Activated gamma-delta T cell (primary cell): ENCODE measurements at regions not wholly inside any gene's neighbourhood (a gene's known extent, or its start where the extent isn't known, plus 50 kb on each side); places are given as distances from the start of the nearest gene placed in this dataset.
"Not testable (repeated sequence)": the region's sequence is repeated elsewhere in the genome, so short reads cannot be mapped to it uniquely, and the experiment has no call there.

ENCODE experiments used
- DNase-seq: peaks from one replicate; lab custom pipeline; 2025; lab: John Stamatoyannopoulos, UW

- DNase-seq: no peak
These were observed 90.0 kb upstream of the GATB start for GRCh38 chr4:151850791-151851213.

DNA sequence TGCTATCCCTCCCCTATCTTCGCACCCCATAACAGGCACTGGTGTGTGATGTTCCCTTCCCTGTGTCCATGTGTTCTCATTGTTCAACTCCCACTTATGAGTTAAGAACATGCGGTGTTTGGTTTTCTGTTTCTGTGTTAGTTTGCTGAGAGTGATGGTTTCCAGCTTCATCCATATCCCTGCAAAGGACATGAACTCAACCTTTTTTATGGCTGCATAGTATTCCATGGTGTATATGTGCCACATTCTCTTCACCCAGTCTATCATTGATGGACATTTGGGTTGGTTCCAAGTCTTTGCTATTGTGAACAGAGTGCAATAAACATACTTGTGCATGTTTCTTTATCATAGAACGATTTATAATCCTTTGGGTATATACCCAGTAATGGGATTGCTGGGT, 84.7 kb upstream of the GATB start:
- not testable (repeated sequence) for DNase-seq

DNA sequence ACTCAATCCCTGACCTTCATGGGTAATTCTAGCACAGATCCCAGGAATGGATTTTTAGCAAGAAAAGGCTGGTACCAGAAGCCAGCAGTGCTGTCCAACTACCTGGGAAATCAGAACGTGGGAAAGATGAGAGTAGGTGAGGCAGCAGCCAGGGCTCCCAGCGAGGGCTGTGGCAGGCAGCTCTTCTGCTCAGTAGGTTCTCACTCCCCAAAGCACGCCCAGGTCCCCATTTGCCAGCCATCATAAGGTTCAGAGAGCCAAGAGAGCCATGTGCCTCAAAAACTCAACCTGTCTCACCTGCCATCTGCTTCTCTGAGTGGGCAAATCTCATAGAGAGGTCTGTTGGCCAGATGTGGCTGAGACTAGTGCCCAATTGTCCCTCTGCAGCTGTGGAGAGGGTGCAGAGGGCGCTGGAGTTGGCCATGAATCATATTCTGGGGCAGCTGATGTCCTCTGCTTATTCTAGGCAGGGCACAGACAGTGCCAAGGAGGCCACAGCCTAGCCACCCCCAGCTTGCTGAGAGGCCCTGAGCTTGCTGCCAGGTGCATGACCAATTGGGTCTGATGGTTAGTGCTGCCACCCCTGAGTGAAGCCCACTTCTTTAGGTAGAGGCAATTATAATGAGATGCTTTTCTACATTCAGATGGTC, 81.7 kb upstream of the GATB start:
- no peak for DNase-seq

DNA sequence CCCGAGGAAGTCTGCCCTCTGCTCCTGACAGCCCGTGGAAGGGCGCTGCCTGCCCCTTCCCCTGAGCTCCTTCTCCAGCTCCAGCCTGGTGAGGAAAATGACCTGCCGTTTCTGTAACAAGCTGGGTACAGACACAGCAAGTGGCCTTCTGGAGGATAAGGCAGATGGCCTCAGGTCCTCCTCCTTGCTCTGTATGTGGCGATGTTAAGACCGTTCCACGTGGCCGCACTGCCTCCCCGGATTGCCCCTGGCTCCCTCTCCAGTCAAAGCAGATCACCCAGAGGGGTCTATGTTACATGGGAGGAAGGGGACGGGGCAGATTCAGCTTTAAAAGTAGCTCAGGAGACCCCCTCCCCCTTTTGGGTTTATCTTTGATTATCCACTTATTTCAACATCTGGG, 80.3 kb upstream of the GATB start:
- DNase-seq: no peak

- no peak for DNase-seq
These were observed 74.7 kb upstream of the GATB start for GRCh38 chr4:151835467-151835866.

DNA sequence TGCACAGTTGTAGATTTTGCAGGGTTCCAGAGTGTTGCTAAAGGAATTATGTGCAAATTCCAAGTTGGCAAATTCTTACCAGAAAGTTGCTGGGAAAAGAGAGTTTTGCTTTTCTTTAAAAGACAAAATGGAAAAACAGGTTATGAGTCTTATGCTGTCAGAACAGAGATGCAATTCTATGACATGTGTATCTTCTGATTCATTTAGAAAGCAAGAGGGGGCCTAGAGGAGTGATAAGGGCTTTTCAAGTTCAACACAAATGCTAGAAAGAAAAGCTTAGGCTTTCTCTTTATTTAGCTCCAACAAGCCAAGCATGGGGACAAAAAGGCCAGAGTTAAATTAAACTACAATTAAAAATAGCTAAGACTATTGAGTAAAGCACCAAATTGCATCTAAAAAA, 72.4 kb upstream of the GATB start:
- no peak for DNase-seq

- no peak for DNase-seq
These were observed 70.7 kb upstream of the GATB start for GRCh38 chr4:151831526-151831925.

GRCh38 chr4:151830168-151830567, 69.4 kb upstream of the GATB start:
- DNase-seq: no peak

- DNase-seq: no peak
These were observed 68.5 kb upstream of the GATB start for GRCh38 chr4:151829309-151829708.

- no peak for DNase-seq
These were observed 63.8 kb upstream of the GATB start for GRCh38 chr4:151824656-151825055.

- DNase-seq: no peak
These were observed 61.5 kb upstream of the GATB start for GRCh38 chr4:151822331-151822730.

DNA sequence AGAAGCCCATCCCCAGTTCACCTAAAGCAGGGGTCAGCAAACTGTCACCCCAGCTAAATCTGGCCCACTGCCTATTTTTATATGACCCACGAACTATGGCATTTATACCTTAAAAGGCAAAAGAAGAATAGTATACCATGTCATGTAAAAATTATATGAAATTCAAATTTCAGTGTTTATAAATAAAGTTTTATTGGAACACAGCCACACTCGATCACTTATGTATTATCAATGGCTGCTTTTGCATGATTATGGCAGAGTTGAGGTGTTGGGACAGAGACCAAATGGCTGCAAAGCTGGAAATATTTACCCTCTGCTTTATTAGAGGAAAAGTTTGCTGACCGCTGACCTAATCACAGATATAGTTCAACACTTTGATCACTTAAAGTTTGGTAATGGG, 59.2 kb upstream of the GATB start:
- no peak for DNase-seq

GRCh38 chr4:151811403-151811802, 50.6 kb upstream of the GATB start:
- DNase-seq: no peak
